GM10248 (cell line): ENCODE measurements at regions not wholly inside any gene's neighbourhood (a gene's known extent, or its start where the extent isn't known, plus 50 kb on each side); places are given as distances from the start of the nearest gene placed in this dataset.

ENCODE experiments used
- CTCF ChIA-PET: fragments of 300-600 bp; sonication (Branson Sonifier 250); formaldehyde crosslinking; extraction: SDS; loops from one replicate; lab custom pipeline; 2021; ENCODE audit warnings: antibody characterized with exemption; lab: Yijun Ruan, JAX
- POLR2A ChIA-PET: fragments of 350-650 bp; sonication (Branson Sonifier 250); formaldehyde crosslinking; extraction: SDS; loops from one replicate; lab custom pipeline; 2020; ENCODE audit warnings: antibody characterized with exemption; lab: Yijun Ruan, JAX
- DNase-seq: peaks from one replicate; pipeline ENCODE4 v3.0.0; 2012; ENCODE audit errors: extremely low spot score
- CTCF ChIP-seq: IDR thresholded peaks from 2 replicates; pipeline ENCODE4 v1.5.1; 2012; ENCODE audit warnings: mild to moderate bottlenecking, low read depth; ENCODE audit errors: extremely low read depth, missing control alignments, control extremely low read depth

GRCh38 chr10:71156436-71156835 lies 55.9 kb upstream of the UNC5B start:
- no peak for TF ChIP-seq CTCF
- ChIA-PET POLR2A (no interaction called here), CTCF (interaction anchor here (1.2 to 1.3 kb wide), 2 partner anchors 17 to 34 kb away, joined by 3 read pairs; no protein-coding TSS in a partner anchor)
- DNase-seq = no peak

- CTCF ChIA-PET = interaction anchor here (1.3 kb wide), 1 partner anchor 16 kb away, joined by 3 read pairs; no protein-coding TSS in a partner anchor
- TF ChIP-seq CTCF = no peak
- POLR2A ChIA-PET = no interaction called here
- DNase-seq = no peak
Observed at GRCh38 chr10:71157435-71157834, 54.9 kb upstream of the UNC5B start.

- DNase-seq = no peak
- CTCF ChIA-PET = no interaction called here
- TF ChIP-seq CTCF = no peak
- POLR2A ChIA-PET = no interaction called here
Observed at GRCh38 chr10:71158251-71158650, 54.1 kb upstream of the UNC5B start.

- ChIA-PET CTCF (interaction anchor here (1.7 kb wide), 1 partner anchor 10 kb away, joined by 5 read pairs; no protein-coding TSS in a partner anchor), POLR2A (no interaction called here)
- no peak for DNase-seq
- TF ChIP-seq CTCF = no peak
Observed at GRCh38 chr10:71158902-71159301, 53.5 kb upstream of the UNC5B start.

- CTCF ChIA-PET = interaction anchor here (0.9 to 1.7 kb wide), 2 partner anchors 9 kb away, joined by 4 to 5 read pairs; no protein-coding TSS in a partner anchor
- POLR2A ChIA-PET = no interaction called here
- TF ChIP-seq CTCF = no peak
- DNase-seq = no peak
Observed at GRCh38 chr10:71159892-71160291, 52.5 kb upstream of the UNC5B start.

GRCh38 chr10:71161425-71161824 lies 50.9 kb upstream of the UNC5B start:
- ChIA-PET CTCF (no interaction called here), POLR2A (no interaction called here)

More at GRCh38 chr10:71161425-71161824, 50.9 kb upstream of the UNC5B start:
- TF ChIP-seq CTCF = no peak
- DNase-seq = no peak
